Calu3 (cell line): ENCODE measurements at regions not wholly inside any gene's neighbourhood (a gene's known extent, or its start where the extent isn't known, plus 50 kb on each side); places are given as distances from the start of the nearest gene placed in this dataset.

Source experiments
- BruUV-seq: library from RNA; stranded (reverse); fragments of 400-500 nt; replicated peaks from 2 replicates; lab custom pipeline; 2021; lab: Mats Ljungman, UMichigan
- CTCF ChIA-PET: fragments of 300-600 bp; sonication (Branson Sonifier 250); formaldehyde crosslinking; loops from one replicate; lab custom pipeline; 2022; ENCODE audit warnings: antibody characterized with exemption; lab: Charles Lee
- DNase-seq: peaks from one replicate; pipeline ENCODE4 v3.0.0; 2022
- H3K27ac Mint-ChIP-seq: one replicate; pipeline ENCODE4 v1.8.0; 2022; ENCODE audit warnings: mixed read lengths; ENCODE audit not compliant: unreplicated experiment
- H3K27me3 Mint-ChIP-seq: one replicate; pipeline ENCODE4 v1.8.0; 2022; ENCODE audit warnings: mixed read lengths; ENCODE audit not compliant: unreplicated experiment
- H3K36me3 Mint-ChIP-seq: one replicate; pipeline ENCODE4 v1.8.0; 2022; ENCODE audit warnings: mild to moderate bottlenecking, moderate library complexity, mixed read lengths; ENCODE audit not compliant: insufficient read depth, unreplicated experiment
- H3K4me1 Mint-ChIP-seq: one replicate; pipeline ENCODE4 v1.8.0; 2022; ENCODE audit warnings: mild to moderate bottlenecking, low read depth, mixed read lengths; ENCODE audit not compliant: unreplicated experiment
- H3K4me3 Mint-ChIP-seq: one replicate; pipeline ENCODE4 v1.8.0; 2022; ENCODE audit warnings: mild to moderate bottlenecking, low read depth, moderate library complexity, mixed read lengths; ENCODE audit not compliant: unreplicated experiment
- H3K9me3 Mint-ChIP-seq: one replicate; pipeline ENCODE4 v1.8.0; 2022; ENCODE audit warnings: low read depth, mixed read lengths; ENCODE audit not compliant: unreplicated experiment
- intact Hi-C: fragments of 100-400 bp; cut with micrococcal nuclease; formaldehyde crosslinking; loops from one replicate; pipeline ENCODE4 v1.10.0; 2022; ENCODE audit not compliant: unreplicated experiment
- TF ChIP-seq, protein P1 (sequence below): fragments of 200-600 bp; IDR thresholded peaks from one replicate; pipeline ENCODE4 v1.8.0; 2022; ENCODE audit warnings: antibody characterized with exemption; ENCODE audit not compliant: unreplicated experiment

DNA sequence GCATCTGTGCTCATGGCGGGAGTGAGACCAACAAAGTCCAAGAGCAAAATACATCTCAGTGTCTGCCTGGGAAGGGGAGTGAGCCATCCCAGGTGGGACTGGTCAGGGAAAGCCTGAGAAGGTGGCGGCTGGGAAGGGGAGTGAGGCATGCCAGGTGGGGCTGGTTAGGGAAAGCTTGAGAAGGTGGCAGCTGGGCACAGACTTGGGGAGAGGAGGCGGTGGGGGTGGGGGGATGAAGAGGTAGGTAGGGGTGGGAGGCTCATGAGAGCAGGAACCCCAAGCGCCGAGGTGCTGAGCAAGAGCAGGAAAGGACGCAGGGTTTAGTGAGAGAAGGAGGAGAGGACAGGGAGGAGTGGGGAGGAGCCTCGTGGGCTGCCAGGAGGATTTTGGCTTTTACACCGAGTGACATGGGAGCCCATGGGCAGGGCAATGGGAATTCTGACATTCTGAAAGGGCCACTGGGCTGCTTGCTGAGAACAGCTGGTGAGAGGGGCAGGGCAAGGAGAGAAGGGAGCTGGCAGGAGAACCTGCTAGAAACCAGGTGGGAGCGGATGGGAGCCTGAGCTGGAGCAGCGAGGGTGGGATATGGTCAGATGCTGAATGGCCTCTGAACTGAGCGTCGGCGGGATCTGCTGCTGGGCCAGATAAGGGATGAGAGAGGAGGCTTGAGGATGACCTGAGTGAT, 256.1 kb upstream of the RPL38 start:
- DNase-seq = no peak
- Mint-ChIP-seq H3K9me3 (no peaks in the 10 kb centered on the region), H3K27ac (no peak overlapping the region), H3K4me1 (no peaks in the 10 kb centered on the region), H3K27me3 (peaks cover 35% of the 10 kb centered on the region), H3K36me3 (no peaks in the 10 kb centered on the region), H3K4me3 (no peak overlapping the region)
- intact Hi-C loops = no loop called here
- TF ChIP-seq, protein P1, sequence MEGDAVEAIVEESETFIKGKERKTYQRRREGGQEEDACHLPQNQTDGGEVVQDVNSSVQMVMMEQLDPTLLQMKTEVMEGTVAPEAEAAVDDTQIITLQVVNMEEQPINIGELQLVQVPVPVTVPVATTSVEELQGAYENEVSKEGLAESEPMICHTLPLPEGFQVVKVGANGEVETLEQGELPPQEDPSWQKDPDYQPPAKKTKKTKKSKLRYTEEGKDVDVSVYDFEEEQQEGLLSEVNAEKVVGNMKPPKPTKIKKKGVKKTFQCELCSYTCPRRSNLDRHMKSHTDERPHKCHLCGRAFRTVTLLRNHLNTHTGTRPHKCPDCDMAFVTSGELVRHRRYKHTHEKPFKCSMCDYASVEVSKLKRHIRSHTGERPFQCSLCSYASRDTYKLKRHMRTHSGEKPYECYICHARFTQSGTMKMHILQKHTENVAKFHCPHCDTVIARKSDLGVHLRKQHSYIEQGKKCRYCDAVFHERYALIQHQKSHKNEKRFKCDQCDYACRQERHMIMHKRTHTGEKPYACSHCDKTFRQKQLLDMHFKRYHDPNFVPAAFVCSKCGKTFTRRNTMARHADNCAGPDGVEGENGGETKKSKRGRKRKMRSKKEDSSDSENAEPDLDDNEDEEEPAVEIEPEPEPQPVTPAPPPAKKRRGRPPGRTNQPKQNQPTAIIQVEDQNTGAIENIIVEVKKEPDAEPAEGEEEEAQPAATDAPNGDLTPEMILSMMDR = no peak
- BruUV-seq = no TSS peak
- CTCF ChIA-PET = interaction anchor here (0.6 kb wide), 1 partner anchor 179 kb away, joined by 6 read pairs; no protein-coding TSS in a partner anchor

DNA sequence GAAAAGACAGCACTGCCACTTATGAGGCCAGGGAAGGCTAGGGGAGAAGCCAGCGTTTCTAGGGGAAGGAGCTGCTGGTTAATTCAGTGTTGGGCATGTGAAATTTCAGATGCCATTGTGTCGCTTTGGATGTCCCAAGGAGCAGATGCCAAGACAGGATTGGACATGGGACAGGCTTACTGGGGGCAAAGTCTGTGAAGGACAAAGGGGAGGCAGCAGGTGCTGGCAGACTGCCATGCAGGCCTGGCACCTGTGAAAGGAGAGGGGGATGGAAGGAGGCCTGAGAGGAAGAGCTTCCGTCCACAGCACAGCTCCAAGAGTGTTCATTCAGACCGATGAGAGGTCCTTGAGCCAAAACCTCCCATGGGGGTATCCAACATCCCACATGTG, 255.5 kb upstream of the RPL38 start:
- no peaks in the 10 kb centered on the region for H3K36me3 Mint-ChIP-seq
- CTCF ChIA-PET = interaction anchor here (0.6 kb wide), 1 partner anchor 179 kb away, joined by 6 read pairs; no protein-coding TSS in a partner anchor
- H3K27ac Mint-ChIP-seq = no peak overlapping the region
- DNase-seq = no peak
- no peak overlapping the region for H3K4me3 Mint-ChIP-seq
- H3K27me3 Mint-ChIP-seq = peaks cover 35% of the 10 kb centered on the region
- intact Hi-C loops = no loop called here
- no TSS peak for BruUV-seq
- TF ChIP-seq, protein P1 = no peak
- H3K9me3 Mint-ChIP-seq = no peaks in the 10 kb centered on the region
- no peaks in the 10 kb centered on the region for H3K4me1 Mint-ChIP-seq

DNA sequence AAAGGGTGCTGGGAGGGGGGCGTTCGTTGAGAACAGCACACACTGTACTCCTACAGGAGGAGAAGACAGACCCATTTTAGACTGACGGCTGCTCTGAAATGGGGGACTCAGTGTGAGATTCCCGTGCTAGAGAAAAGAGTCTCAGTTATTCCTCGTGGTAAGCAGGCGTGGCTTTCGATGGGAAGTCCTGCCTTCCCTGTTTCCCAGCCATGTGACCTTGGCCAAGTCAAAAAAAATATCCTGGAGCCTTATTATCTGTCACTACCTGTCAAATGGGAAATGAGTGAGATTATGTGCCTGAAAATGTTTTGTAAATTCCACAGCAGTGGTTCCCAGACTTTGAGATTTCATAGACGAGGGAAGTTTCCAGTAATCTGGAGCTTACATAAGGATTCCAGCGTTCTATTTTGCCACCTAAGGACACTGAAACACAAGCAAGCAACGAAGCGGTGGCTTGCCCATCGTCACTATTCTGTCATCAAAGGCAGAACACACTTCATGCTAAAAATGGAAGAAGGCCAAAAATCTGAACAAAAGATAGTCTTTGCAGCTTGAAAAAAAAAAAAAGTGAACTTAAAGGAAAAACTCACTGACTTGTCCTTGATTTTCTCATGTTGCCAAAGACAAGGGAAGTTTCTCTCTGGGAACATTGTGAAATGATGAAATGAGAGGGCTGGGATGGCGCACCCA, 253.4 kb upstream of the RPL38 start:
- DNase-seq = no peak
- Mint-ChIP-seq H3K9me3 (no peaks in the 10 kb centered on the region), H3K27ac (no peak overlapping the region), H3K4me1 (no peaks in the 10 kb centered on the region), H3K36me3 (no peaks in the 10 kb centered on the region), H3K4me3 (no peak overlapping the region), H3K27me3 (peaks cover 24% of the 10 kb centered on the region)
- TF ChIP-seq, protein P1 = no peak
- CTCF ChIA-PET = no interaction called here
- no TSS peak for BruUV-seq
- intact Hi-C loops = no loop called here

DNA sequence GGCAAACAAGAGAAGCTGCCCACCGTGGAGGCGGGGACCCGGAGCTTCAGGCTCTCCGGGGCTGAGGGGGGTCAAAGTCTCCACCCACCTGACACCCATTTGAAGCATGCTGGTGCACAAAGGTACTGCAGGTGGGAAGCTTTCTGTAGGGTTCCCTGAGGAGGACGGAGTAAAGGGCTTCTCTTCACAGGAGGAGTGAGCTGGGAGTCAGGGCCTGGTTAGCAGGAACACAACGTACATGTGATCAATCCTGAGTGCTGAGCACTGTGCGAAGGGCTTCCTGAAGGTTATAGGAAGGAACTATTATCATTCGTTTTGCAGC, 252.9 kb upstream of the RPL38 start:
- peaks cover 19% of the 10 kb centered on the region for H3K27me3 Mint-ChIP-seq
- CTCF ChIA-PET = no interaction called here
- TF ChIP-seq, protein P1 = no peak
- no peak overlapping the region for H3K4me3 Mint-ChIP-seq
- intact Hi-C loops = no loop called here
- no peaks in the 10 kb centered on the region for H3K36me3 Mint-ChIP-seq
- BruUV-seq = no TSS peak
- no peaks in the 10 kb centered on the region for H3K9me3 Mint-ChIP-seq
- no peaks in the 10 kb centered on the region for H3K4me1 Mint-ChIP-seq
- H3K27ac Mint-ChIP-seq = no peak overlapping the region
- no peak for DNase-seq
